IMR-90 (cell line): ENCODE measurements at regions not wholly inside any gene's neighbourhood (a gene's known extent, or its start where the extent isn't known, plus 50 kb on each side); places are given as distances from the start of the nearest gene placed in this dataset.
A peak's percentile ranks its signal among the peaks of the same experiment; 100 is the strongest.

ENCODE experiments used
- ATAC-seq: fragments of 200-7000 bp; cut with Tn5 transposase; 2 replicates; pipeline ENCODE4 v1.9.1; 2020; ENCODE audit warnings: low read depth, mild to moderate bottlenecking, moderate library complexity
- BruUV-seq: library from RNA; stranded (reverse); fragments of 400-500 nt; replicated peaks from 2 replicates; lab custom pipeline; 2021; lab: Mats Ljungman, UMichigan
- CTCF ChIA-PET: fragments of 300-600 bp; formaldehyde crosslinking; extraction: SDS; loops from one replicate; lab custom pipeline; 2021; ENCODE audit warnings: antibody characterized with exemption; lab: Yijun Ruan, JAX
- POLR2A ChIA-PET: fragments of 300-600 bp; sonication (Branson Sonifier 250); formaldehyde crosslinking; loops from one replicate; lab custom pipeline; 2022; ENCODE audit warnings: antibody characterized with exemption; ENCODE audit not compliant: unreplicated experiment; lab: Charles Lee
- DNase-seq: peaks from one replicate; pipeline ENCODE4 v3.0.0; 2013
- H2AFZ ChIP-seq: replicated peaks from 2 replicates; pipeline ENCODE3; 2013; ENCODE audit warnings: low read length, mild to moderate bottlenecking; ENCODE audit not compliant: poor library complexity
- H2AK5ac ChIP-seq: 2 replicates; pipeline ENCODE4 v1.6.1; 2013; ENCODE audit warnings: low read depth, low read length, inconsistent platforms
- H2AK9ac ChIP-seq: replicated peaks from 2 replicates; pipeline ENCODE3; 2013; ENCODE audit warnings: mild to moderate bottlenecking, low read depth, low read length, moderate library complexity; ENCODE audit not compliant: poor library complexity
- H2BK120ac ChIP-seq: 2 replicates; pipeline ENCODE4 v1.6.1; 2013; ENCODE audit warnings: low read depth, low read length, inconsistent platforms
- H2BK15ac ChIP-seq: 3 replicates; pipeline ENCODE4 v1.6.1; 2013; ENCODE audit warnings: low read depth, low read length, inconsistent platforms
- H2BK20ac ChIP-seq: 2 replicates; pipeline ENCODE4 v1.6.1; 2013; ENCODE audit warnings: low read depth, mild to moderate bottlenecking, inconsistent platforms, low read length, moderate library complexity
- H2BK5ac ChIP-seq: 2 replicates; pipeline ENCODE4 v1.6.1; 2013; ENCODE audit warnings: mild to moderate bottlenecking, low read depth, low read length, inconsistent platforms; ENCODE audit not compliant: poor library complexity, severe bottlenecking
- H3K14ac ChIP-seq: replicated peaks from 2 replicates; pipeline ENCODE4 v1.6.1; 2013; ENCODE audit warnings: low read depth, low read length, inconsistent platforms
- H3K18ac ChIP-seq: 2 replicates; pipeline ENCODE4 v1.6.1; 2013; ENCODE audit warnings: low read depth, low read length, control low read depth
- H3K23ac ChIP-seq: 2 replicates; pipeline ENCODE4 v1.6.1; 2013; ENCODE audit warnings: low read depth, low read length, inconsistent platforms
- H3K27ac ChIP-seq: 2 replicates; pipeline ENCODE4 v1.5.1; 2013; ENCODE audit warnings: mild to moderate bottlenecking, control low read depth, low read length; ENCODE audit not compliant: insufficient read depth
- H3K27me3 ChIP-seq: 2 replicates; pipeline ENCODE4 v1.6.1; 2013; ENCODE audit warnings: low read length; ENCODE audit not compliant: control insufficient read depth, insufficient read depth
- H3K36me3 ChIP-seq: 2 replicates; pipeline ENCODE4 v1.6.1; 2013; ENCODE audit warnings: low read length, mixed read lengths; ENCODE audit not compliant: control insufficient read depth, insufficient read depth
- H3K4ac ChIP-seq: 2 replicates; pipeline ENCODE4 v1.6.1; 2013; ENCODE audit warnings: low read depth, low read length, inconsistent platforms
- H3K4me1 ChIP-seq: 2 replicates; pipeline ENCODE4 v1.6.1; 2013; ENCODE audit warnings: low read length, mixed read lengths; ENCODE audit not compliant: control insufficient read depth, insufficient read depth
- H3K4me2 ChIP-seq: 2 replicates; pipeline ENCODE4 v1.6.1; 2013; ENCODE audit warnings: low read depth, mild to moderate bottlenecking, control low read depth, low read length, moderate library complexity
- H3K4me3 ChIP-seq: 2 replicates; pipeline ENCODE4 v1.5.1; 2013; ENCODE audit warnings: low read depth, mild to moderate bottlenecking, control low read depth, low read length, moderate library complexity; ENCODE audit not compliant: insufficient read depth
- H3K56ac ChIP-seq: 2 replicates; pipeline ENCODE4 v1.6.1; 2013; ENCODE audit warnings: low read length, inconsistent platforms; ENCODE audit not compliant: insufficient read depth; ENCODE audit errors: extremely low read depth
- H3K79me1 ChIP-seq, 2 experiments: 2 replicates each; pipeline ENCODE4 v1.6.1; 2013; ENCODE audit warnings: low read length in 2 of 2, inconsistent platforms in 1 of 2, low read depth in 1 of 2
- H3K9ac ChIP-seq: 2 replicates; pipeline ENCODE4 v1.6.1; 2013; ENCODE audit warnings: low read depth, low read length, control low read depth
- H3K9me1 ChIP-seq: 2 replicates; pipeline ENCODE4 v1.6.1; 2013; ENCODE audit warnings: low read length, inconsistent platforms; ENCODE audit not compliant: insufficient read depth
- H3K9me3 ChIP-seq: 2 replicates; pipeline ENCODE4 v1.6.1; 2013; ENCODE audit warnings: low read length; ENCODE audit not compliant: control insufficient read depth, insufficient read depth
- H4K20me1 ChIP-seq: 2 replicates; pipeline ENCODE4 v1.6.1; 2013; ENCODE audit warnings: low read length, inconsistent platforms; ENCODE audit not compliant: insufficient read depth
- H4K5ac ChIP-seq: 2 replicates; pipeline ENCODE4 v1.6.1; 2013; ENCODE audit warnings: mild to moderate bottlenecking, low read depth, low read length, control low read depth
- H4K8ac ChIP-seq, 2 experiments: 2 replicates each; pipeline ENCODE4 v1.6.1; 2013; ENCODE audit warnings: low read depth in 2 of 2, low read length in 2 of 2, control low read depth in 1 of 2, inconsistent platforms in 1 of 2
- H4K91ac ChIP-seq: 2 replicates; pipeline ENCODE4 v1.6.1; 2013; ENCODE audit warnings: low read depth, low read length, inconsistent platforms; ENCODE audit not compliant: insufficient read depth
- BHLHE40 ChIP-seq: fragments of 150-350 bp; IDR thresholded peaks from 2 replicates; pipeline ENCODE4 v1.6.1; 2016; ENCODE audit warnings: mild to moderate bottlenecking, low read depth, low read length
- CHD1 ChIP-seq: IDR thresholded peaks from 2 replicates; pipeline ENCODE4 v1.6.1; 2012; ENCODE audit warnings: low read depth, low read length, improper control_type of control experiment
- FOS ChIP-seq: fragments of 150-350 bp; IDR thresholded peaks from 2 replicates; pipeline ENCODE4 v1.6.1; 2016; ENCODE audit warnings: low read depth, low read length
- MAZ ChIP-seq: IDR thresholded peaks from 2 replicates; pipeline ENCODE4 v1.6.1; 2012; ENCODE audit warnings: low read depth, mild to moderate bottlenecking, low read length, improper control_type of control experiment, moderate library complexity, borderline replicate concordance
- MXI1 ChIP-seq: IDR thresholded peaks from 2 replicates; pipeline ENCODE4 v1.6.1; 2012; ENCODE audit warnings: low read depth, mild to moderate bottlenecking, low read length, moderate library complexity, borderline replicate concordance
- SMC3 ChIP-seq: fragments of 150-350 bp; IDR thresholded peaks from 2 replicates; pipeline ENCODE4 v1.6.1; 2016; ENCODE audit warnings: low read depth, mild to moderate bottlenecking, antibody characterized with exemption, low read length, moderate library complexity
- WGBS, 2 experiments: methylation state at CpG; one replicate each; pipeline versions ENCODE4 v1.1.5 to v1.1.7; 2013; ENCODE audit warnings: missing lambda C conversion rate in 2 of 2; ENCODE audit not compliant: insufficient read length in 1 of 2; ENCODE audit errors: extremely low coverage in 2 of 2; 5-methylcytosine and 5-hydroxymethylcytosine counted together
- dilution Hi-C: fragments of 300-500 bp; cut with HindIII; formaldehyde crosslinking; loops from one replicate; pipeline ENCODE4 v1.14.3; 2018; ENCODE audit warnings: low sequenced_read_pairs; ENCODE audit not compliant: unreplicated experiment
- in situ Hi-C: fragments of 300-500 bp; cut with MboI; formaldehyde crosslinking; loops from 3 replicates; pipeline ENCODE4 v1.14.3; 2019; ENCODE audit warnings: low sequenced_read_pairs, inconsistent platforms, mixed read lengths
- intact Hi-C: fragments of 100-400 bp; cut with micrococcal nuclease; formaldehyde crosslinking; loops from 2 replicates; pipeline ENCODE4 v1.10.0; 2022
- TF ChIP-seq, protein P1 (sequence below): fragments of 150-350 bp; IDR thresholded peaks from 2 replicates; pipeline ENCODE4 v1.6.1; 2016; ENCODE audit warnings: low read depth, mild to moderate bottlenecking, low read length, moderate library complexity, borderline replicate concordance
- TF ChIP-seq, protein P2 (sequence below): fragments of 150-350 bp; IDR thresholded peaks from 2 replicates; pipeline ENCODE4 v1.6.1; 2017; ENCODE audit warnings: mild to moderate bottlenecking, antibody characterized with exemption, low read length, low read depth

DNA sequence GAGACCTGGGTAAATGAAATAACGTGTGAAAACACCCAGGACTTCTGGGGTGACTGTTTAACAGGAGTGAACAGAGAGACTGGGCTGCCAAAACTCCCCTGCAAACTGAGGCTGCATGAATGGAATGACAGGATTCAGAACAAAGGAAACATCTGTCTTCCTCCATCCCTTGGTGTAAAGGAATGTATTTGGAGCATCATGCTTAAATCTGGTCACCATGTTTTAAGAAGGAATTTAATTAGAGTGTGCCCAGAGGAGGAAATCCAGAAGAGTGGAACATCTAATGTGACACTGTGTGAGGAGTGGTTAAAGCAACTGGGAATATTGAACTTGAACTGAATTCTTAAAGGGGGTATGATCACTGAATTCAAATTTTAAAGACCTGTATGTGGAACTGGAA is 437.2 kb downstream of the LIG4 start:
- no peak for TF ChIP-seq MAZ
- TF ChIP-seq, protein P1, sequence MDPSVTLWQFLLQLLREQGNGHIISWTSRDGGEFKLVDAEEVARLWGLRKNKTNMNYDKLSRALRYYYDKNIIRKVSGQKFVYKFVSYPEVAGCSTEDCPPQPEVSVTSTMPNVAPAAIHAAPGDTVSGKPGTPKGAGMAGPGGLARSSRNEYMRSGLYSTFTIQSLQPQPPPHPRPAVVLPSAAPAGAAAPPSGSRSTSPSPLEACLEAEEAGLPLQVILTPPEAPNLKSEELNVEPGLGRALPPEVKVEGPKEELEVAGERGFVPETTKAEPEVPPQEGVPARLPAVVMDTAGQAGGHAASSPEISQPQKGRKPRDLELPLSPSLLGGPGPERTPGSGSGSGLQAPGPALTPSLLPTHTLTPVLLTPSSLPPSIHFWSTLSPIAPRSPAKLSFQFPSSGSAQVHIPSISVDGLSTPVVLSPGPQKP: no peak
- TF ChIP-seq CHD1: no peak
- TF ChIP-seq, protein P2, sequence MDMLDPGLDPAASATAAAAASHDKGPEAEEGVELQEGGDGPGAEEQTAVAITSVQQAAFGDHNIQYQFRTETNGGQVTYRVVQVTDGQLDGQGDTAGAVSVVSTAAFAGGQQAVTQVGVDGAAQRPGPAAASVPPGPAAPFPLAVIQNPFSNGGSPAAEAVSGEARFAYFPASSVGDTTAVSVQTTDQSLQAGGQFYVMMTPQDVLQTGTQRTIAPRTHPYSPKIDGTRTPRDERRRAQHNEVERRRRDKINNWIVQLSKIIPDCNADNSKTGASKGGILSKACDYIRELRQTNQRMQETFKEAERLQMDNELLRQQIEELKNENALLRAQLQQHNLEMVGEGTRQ: no peak
- TF ChIP-seq FOS: no peak
- TF ChIP-seq SMC3: no peak
- TF ChIP-seq BHLHE40: no peak
- TF ChIP-seq MXI1: no peak
- Histone ChIP-seq H4K5ac (no peak overlapping the region), H2AK9ac (peak overlapping the region; percentile 72), H3K27me3 (no peaks in the 10 kb centered on the region), H2BK5ac (no peak overlapping the region), H2BK120ac (no peak overlapping the region), H3K14ac (peak overlapping the region; percentile 63), H3K9ac (no peak overlapping the region), H3K4me3 (no peak overlapping the region), H2AK5ac (no peak overlapping the region), H2BK15ac (no peak overlapping the region), H3K27ac (no peak overlapping the region), H3K23ac (peak overlapping the region; percentile 49; the same call in 1 of the 2 replicates), H4K91ac (no peak overlapping the region), H4K20me1 (peaks cover 8% of the 10 kb centered on the region; the same call in 1 of the 2 replicates), H4K8ac (no peak overlapping the region), H3K4me2 (no peak overlapping the region), H2AFZ (no peak overlapping the region), H3K18ac (no peak overlapping the region), H3K36me3 (no peaks in the 10 kb centered on the region), H3K56ac (no peak overlapping the region), H3K9me1 (no peaks in the 10 kb centered on the region), H3K4ac (no peak overlapping the region), H3K79me1 (peaks cover 19 to 30% of the 10 kb centered on the region in 2 experiments), H3K4me1 (no peaks in the 10 kb centered on the region), H2BK20ac (no peak overlapping the region), H3K9me3 (no peaks in the 10 kb centered on the region)
- DNase-seq (no peak), ATAC-seq (no peak)
- intact Hi-C loops (no loop called here), dilution Hi-C loops (no loop called here), in situ Hi-C loops (no loop called here)
- ChIA-PET POLR2A (no interaction called here), CTCF (no interaction called here)
- BruUV-seq: no TSS peak
- no CpG with 5 or more reads among the region's 1 CpG for WGBS, 2 experiments
